Common myeloid progenitor, CD34-positive (primary cell): ENCODE measurements at regions not wholly inside any gene's neighbourhood (a gene's known extent, or its start where the extent isn't known, plus 50 kb on each side); places are given as distances from the start of the nearest gene placed in this dataset.

Experiments used
- CTCF ChIA-PET: fragments of 350-600 bp; sonication (Branson Sonifier 250); formaldehyde crosslinking; loops from one replicate; lab custom pipeline; 2021; ENCODE audit warnings: antibody characterized with exemption; lab: Charles Lee
- POLR2A ChIA-PET: fragments of 350-600 bp; sonication (Branson Sonifier 250); formaldehyde crosslinking; loops from one replicate; lab custom pipeline; 2021; ENCODE audit warnings: antibody characterized with exemption; lab: Charles Lee
- DNase-seq, 3 donors: peaks; one replicate each; pipeline versions ENCODE4 v3.0.0 to v3.0.0-alpha.2; 2013
- H3K27ac ChIP-seq, 2 experiments: 1 replicate in 1 of 2; 2 replicates in 1 of 2; pipeline ENCODE4 v1.7.0; 2013; ENCODE audit warnings: inconsistent platforms in 2 of 2, low read length in 2 of 2, mild to moderate bottlenecking in 2 of 2, low read depth in 1 of 2, moderate library complexity in 1 of 2; ENCODE audit not compliant: severe bottlenecking in 2 of 2, insufficient read depth in 1 of 2, poor library complexity in 1 of 2
- H3K27me3 ChIP-seq, 5 experiments: replicated peaks in 2 of 5; 1 replicate in 3 of 5; 2 replicates in 2 of 5; pipeline versions ENCODE4 v1.6.1 to v1.7.0; 2013; ENCODE audit warnings: low read length in 4 of 5, mild to moderate bottlenecking in 2 of 5, moderate library complexity in 2 of 5, inconsistent platforms in 1 of 5; ENCODE audit not compliant: insufficient read depth in 5 of 5, control insufficient read depth in 4 of 5
- H3K36me3 ChIP-seq, 4 experiments: 1 replicate in 2 of 4; 2 replicates in 2 of 4; pipeline versions ENCODE4 v1.6.1 to v1.7.0; 2013; ENCODE audit warnings: low read length in 3 of 4, control low read depth in 1 of 4, mild to moderate bottlenecking in 1 of 4; ENCODE audit not compliant: control insufficient read depth in 4 of 4, insufficient read depth in 4 of 4
- H3K4me1 ChIP-seq, 4 experiments: 1 replicate in 3 of 4; 2 replicates in 1 of 4; pipeline versions ENCODE4 v1.6.1 to v1.7.1; 2013; ENCODE audit warnings: low read length in 3 of 4, mild to moderate bottlenecking in 3 of 4, control low read depth in 1 of 4, inconsistent platforms in 1 of 4, moderate library complexity in 1 of 4; ENCODE audit not compliant: control insufficient read depth in 4 of 4, insufficient read depth in 4 of 4; ENCODE audit errors: control extremely low read depth in 1 of 4
- H3K4me3 ChIP-seq, 7 experiments: 1 replicate in 4 of 7; 2 replicates in 3 of 7; pipeline versions ENCODE4 v1.5.1 to v1.7.0; 2013; ENCODE audit warnings: mild to moderate bottlenecking in 7 of 7, low read length in 6 of 7, moderate library complexity in 6 of 7, inconsistent platforms in 2 of 7, low read depth in 2 of 7, control low read depth in 1 of 7; ENCODE audit not compliant: insufficient read depth in 4 of 7, control insufficient read depth in 1 of 7; ENCODE audit errors: extremely low read depth in 1 of 7
- H3K9me3 ChIP-seq, 5 experiments: 1 replicate in 4 of 5; 2 replicates in 1 of 5; pipeline versions ENCODE4 v1.6.1 to v1.7.1; 2013; ENCODE audit warnings: low read length in 4 of 5, mild to moderate bottlenecking in 2 of 5, inconsistent platforms in 1 of 5, low read depth in 1 of 5, moderate library complexity in 1 of 5; ENCODE audit not compliant: control insufficient read depth in 4 of 5, insufficient read depth in 2 of 5; ENCODE audit errors: control extremely low read depth in 1 of 5
- WGBS: methylation state at CpG from one replicate; pipeline ENCODE4 v1.1.5; 2013; ENCODE audit not compliant: insufficient coverage; 5-methylcytosine and 5-hydroxymethylcytosine counted together

DNA sequence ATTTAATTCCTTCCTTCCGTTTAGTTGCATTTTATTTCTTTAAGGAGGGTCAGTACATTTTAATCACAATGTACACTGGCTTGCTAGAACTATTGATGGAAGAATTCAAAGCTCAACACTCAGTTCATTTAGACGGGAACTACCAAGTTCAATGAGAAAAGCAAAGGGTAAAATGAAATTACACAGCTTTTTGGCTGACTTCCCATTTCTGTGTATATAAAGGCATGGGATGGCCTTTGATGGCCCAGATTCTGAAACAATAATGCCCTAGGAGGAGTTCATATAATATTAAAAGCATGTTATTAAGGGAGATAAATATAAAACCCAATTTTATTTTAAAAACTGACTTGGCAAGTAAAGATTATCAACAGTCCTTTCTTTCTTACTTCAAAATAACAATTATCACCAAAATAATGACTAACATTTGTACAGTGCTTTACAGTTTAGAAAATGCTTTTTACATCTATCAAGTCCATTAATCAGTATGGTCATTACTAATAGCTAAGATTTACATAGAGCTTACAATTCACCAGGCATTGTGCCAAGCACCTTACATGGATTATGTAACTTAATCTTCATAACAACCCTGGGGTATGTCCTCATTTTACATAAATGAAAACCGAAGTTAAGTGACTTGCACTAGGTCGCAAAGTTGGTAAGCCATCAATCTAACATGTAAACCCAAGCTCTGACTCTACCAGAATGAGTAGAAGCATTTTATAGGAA is 402.4 kb downstream of the OMA1 start:
- ChIA-PET CTCF (interaction anchor here (1.0 to 1.4 kb wide), 2 partner anchors 11 to 20 kb away, joined by 3 to 5 read pairs; no protein-coding TSS in a partner anchor), POLR2A (no interaction called here)
- peaks cover 0 to 10% (median 3%) of the 10 kb centered on the region in 4 experiments for H3K4me1 ChIP-seq
- H3K27ac ChIP-seq = no peak overlapping the region
- 100% methylated on average over 2 of the region's 4 CpGs for WGBS
- H3K9me3 ChIP-seq = peaks cover 0 to 7% (median 0%) of the 10 kb centered on the region in 5 experiments
- DNase-seq = no peak
- H3K4me3 ChIP-seq = no peak overlapping the region
- no peaks in the 10 kb centered on the region for H3K27me3 ChIP-seq
- no peaks in the 10 kb centered on the region for H3K36me3 ChIP-seq

- H3K4me1 ChIP-seq = peaks cover 0 to 15% (median 11%) of the 10 kb centered on the region in 4 experiments
Measured at GRCh38 chr1:58136387-58136786, 410.1 kb downstream of the OMA1 start.

DNA sequence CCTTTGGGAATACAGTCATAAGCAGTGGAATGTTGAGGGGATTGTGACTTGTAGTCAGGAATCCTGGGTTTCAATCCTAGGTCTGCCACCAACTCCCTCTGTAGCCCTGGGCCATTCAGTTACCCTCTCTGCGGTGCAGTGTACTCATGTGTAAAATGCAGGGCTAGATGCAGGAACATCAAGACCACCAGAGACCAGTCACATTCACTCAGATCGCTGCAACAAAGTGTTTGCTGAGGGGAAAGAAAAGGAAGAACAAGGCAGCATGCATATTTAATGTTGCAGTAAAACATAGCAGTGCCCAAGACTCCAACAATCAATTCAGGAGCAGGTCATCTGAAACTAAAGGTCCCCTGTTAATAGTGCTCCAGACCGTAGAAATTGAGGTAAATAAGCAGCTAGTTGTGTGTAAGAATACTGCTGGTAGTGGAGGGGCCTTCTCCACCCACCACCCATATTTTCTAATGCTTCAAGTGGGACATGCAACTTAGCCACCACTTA is 410.7 kb downstream of the OMA1 start:
- Histone ChIP-seq H3K4me3 (no peak overlapping the region), H3K27ac (peak overlapping the region in 1 of 2 experiments; percentile 37), H3K36me3 (no peaks in the 10 kb centered on the region), H3K4me1 (peaks cover 0 to 15% (median 11%) of the 10 kb centered on the region in 4 experiments), H3K27me3 (no peaks in the 10 kb centered on the region), H3K9me3 (peaks cover 0 to 15% (median 3%) of the 10 kb centered on the region in 5 experiments)
- WGBS = no CpG with 5 or more reads among the region's 3 CpGs
- CTCF ChIA-PET = no interaction called here
- POLR2A ChIA-PET = no interaction called here
- no peak for DNase-seq

More at GRCh38 chr1:58136387-58136786, 410.1 kb downstream of the OMA1 start:
- CTCF ChIA-PET = no interaction called here
- H3K27me3 ChIP-seq = no peaks in the 10 kb centered on the region
- peak overlapping the region in 1 of 2 experiments; percentile 37 for H3K27ac ChIP-seq
- DNase-seq = peak; percentile 19 to 80 (median 57)
- H3K4me3 ChIP-seq = no peak overlapping the region
- POLR2A ChIA-PET = no interaction called here
- WGBS = 17% methylated on average over 1 of the region's 2 CpGs
- H3K9me3 ChIP-seq = peaks cover 0 to 15% (median 3%) of the 10 kb centered on the region in 5 experiments
- H3K36me3 ChIP-seq = no peaks in the 10 kb centered on the region

- Histone ChIP-seq H3K4me1 (peaks cover 0 to 15% (median 11%) of the 10 kb centered on the region in 4 experiments), H3K27ac (no peak overlapping the region), H3K9me3 (peaks cover 0 to 5% (median 0%) of the 10 kb centered on the region in 5 experiments), H3K36me3 (no peaks in the 10 kb centered on the region), H3K27me3 (no peaks in the 10 kb centered on the region), H3K4me3 (no peak overlapping the region)
- CTCF ChIA-PET = interaction anchor here (1.1 kb wide), 1 partner anchor 31 kb away, joined by 3 read pairs; no protein-coding TSS in a partner anchor
- POLR2A ChIA-PET = no interaction called here
- DNase-seq = no peak
Measured at GRCh38 chr1:58133562-58133961, 413.0 kb downstream of the OMA1 start.

DNA sequence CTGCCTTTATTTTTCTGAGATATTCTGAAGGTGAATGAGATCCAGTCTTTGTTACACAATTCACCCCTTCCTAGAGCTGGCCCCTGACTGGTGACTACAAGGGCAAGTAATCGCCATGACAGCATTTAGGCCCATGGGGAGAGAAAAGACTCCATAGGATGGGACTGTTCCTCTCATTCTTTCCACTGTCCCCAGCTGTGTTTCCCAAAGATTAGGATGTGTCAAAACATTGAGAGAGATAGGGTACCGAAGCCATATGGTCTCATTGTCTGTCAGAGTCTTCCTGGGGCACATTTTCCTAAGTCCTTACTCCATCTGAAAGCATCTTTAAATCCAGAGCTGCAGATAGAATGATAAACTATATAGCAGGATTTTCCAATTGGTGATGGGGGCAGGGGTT is 423.5 kb downstream of the OMA1 start:
- H3K27ac ChIP-seq = no peak overlapping the region
- peaks cover 0 to 6% (median 2%) of the 10 kb centered on the region in 4 experiments for H3K4me1 ChIP-seq
- no peak overlapping the region for H3K4me3 ChIP-seq
- no peaks in the 10 kb centered on the region for H3K27me3 ChIP-seq
- POLR2A ChIA-PET = interaction anchor here (0.6 kb wide), 1 partner anchor 1116 kb away, joined by 3 read pairs; no protein-coding TSS in a partner anchor
- no peak for DNase-seq
- WGBS = 100% methylated on average over 1 of the region's 2 CpGs
- H3K9me3 ChIP-seq = no peaks in the 10 kb centered on the region
- no peaks in the 10 kb centered on the region for H3K36me3 ChIP-seq
- CTCF ChIA-PET = interaction anchor here (0.9 kb wide), 1 partner anchor 10 kb away, joined by 3 read pairs; no protein-coding TSS in a partner anchor

DNA sequence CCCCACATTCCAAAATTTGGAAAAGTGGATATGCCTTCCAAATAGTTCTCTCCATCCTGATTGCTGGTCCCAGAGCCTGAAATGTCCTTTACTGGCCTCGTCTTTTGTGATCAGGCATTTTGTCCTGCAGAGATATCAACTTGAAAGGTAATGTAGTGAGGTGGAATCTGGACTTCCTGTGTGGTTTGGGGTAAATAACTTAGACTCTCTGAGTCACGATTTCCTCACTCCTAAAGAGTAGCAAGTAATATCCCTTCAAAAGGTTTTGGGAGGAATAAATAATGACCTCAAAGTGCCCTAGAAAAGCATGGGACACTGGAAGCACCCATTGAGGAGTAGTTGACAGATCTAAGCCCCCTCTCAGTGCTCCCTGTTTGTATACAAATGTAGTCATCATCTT is 426.6 kb downstream of the OMA1 start:
- Histone ChIP-seq H3K27ac (no peak overlapping the region), H3K4me3 (no peak overlapping the region), H3K27me3 (no peaks in the 10 kb centered on the region), H3K36me3 (no peaks in the 10 kb centered on the region), H3K9me3 (no peaks in the 10 kb centered on the region), H3K4me1 (peaks cover 0 to 6% (median 2%) of the 10 kb centered on the region in 4 experiments)
- ChIA-PET CTCF (no interaction called here), POLR2A (no interaction called here)
- 25% methylated on average over 1 of the region's 2 CpGs for WGBS
- DNase-seq = no peak

- POLR2A ChIA-PET = interaction anchor here (0.6 kb wide), 1 partner anchor 8 kb away, joined by 3 read pairs; no protein-coding TSS in a partner anchor
- no peak overlapping the region for H3K4me3 ChIP-seq
- CTCF ChIA-PET = no interaction called here
Measured at GRCh38 chr1:58116284-58116683, 430.2 kb downstream of the OMA1 start.

More at GRCh38 chr1:58116284-58116683, 430.2 kb downstream of the OMA1 start:
- H3K4me1 ChIP-seq = peaks cover 0 to 9% (median 4%) of the 10 kb centered on the region in 4 experiments
- DNase-seq = no peak
- H3K36me3 ChIP-seq = no peaks in the 10 kb centered on the region
- peaks cover 0 to 2% (median 0%) of the 10 kb centered on the region in 5 experiments for H3K9me3 ChIP-seq
- no peak overlapping the region for H3K27ac ChIP-seq
- H3K27me3 ChIP-seq = no peaks in the 10 kb centered on the region
